ENCODE measurements at regions not wholly inside any gene's neighbourhood (a gene's known extent, or its start where the extent isn't known, plus 50 kb on each side); places are given as distances from the start of the nearest gene placed in this dataset.

DNA sequence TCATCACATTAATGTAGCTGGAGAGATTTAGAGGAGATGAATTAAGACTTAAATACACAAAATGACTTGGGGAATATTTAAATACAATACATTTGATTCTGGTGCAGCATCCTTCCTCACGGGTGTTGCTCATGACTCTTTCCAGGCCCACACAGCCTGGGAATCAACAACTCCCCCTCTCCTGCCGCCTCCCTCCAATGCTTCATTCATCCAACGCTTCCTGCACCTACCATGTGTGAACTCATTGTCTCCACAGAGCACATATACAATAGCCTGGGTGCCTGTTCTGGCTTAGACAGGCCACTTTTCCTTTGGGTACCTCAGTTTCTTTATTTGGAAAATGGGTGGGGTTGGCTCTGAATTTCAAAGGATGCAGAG lies 476.9 kb upstream of the CADM1 start:
- TF ChIP-seq CTCF (IDR thresholded peaks at IDR 0.05) (no peak), POLR2A (IDR thresholded peaks at IDR 0.05) (no peak)
